DMS153 treated with DMSO at 0.1 percent for 48 hours (cell line): ENCODE measurements at regions not wholly inside any gene's neighbourhood (a gene's known extent, or its start where the extent isn't known, plus 50 kb on each side); places are given as distances from the start of the nearest gene placed in this dataset.
A peak's percentile ranks its signal among the peaks of the same experiment; 100 is the strongest.

ENCODE experiments used
- DNase-seq: peaks from one replicate; lab custom pipeline; 2025; ENCODE audit not compliant: unreplicated experiment; lab: John Stamatoyannopoulos, UW

DNA sequence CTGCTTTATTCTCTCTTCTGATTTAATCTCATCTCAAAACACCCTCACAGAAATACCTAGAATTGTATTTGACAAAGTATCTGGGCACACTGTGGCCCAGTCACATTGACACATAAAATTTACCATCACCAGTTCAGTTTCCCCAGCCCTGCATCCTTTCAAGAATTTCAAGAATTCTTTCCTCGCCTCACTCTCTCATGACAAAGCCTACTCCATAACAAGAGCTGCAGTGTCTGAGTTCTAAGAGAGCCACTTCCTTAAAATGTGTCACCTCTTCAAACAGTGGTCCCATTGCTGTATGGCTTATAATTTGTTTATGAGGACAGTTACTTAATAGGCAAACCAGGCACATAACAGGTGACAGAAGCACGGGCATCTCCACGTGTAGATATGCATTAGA is 90.9 kb upstream of the STK39 start:
- no peak for DNase-seq

DNA sequence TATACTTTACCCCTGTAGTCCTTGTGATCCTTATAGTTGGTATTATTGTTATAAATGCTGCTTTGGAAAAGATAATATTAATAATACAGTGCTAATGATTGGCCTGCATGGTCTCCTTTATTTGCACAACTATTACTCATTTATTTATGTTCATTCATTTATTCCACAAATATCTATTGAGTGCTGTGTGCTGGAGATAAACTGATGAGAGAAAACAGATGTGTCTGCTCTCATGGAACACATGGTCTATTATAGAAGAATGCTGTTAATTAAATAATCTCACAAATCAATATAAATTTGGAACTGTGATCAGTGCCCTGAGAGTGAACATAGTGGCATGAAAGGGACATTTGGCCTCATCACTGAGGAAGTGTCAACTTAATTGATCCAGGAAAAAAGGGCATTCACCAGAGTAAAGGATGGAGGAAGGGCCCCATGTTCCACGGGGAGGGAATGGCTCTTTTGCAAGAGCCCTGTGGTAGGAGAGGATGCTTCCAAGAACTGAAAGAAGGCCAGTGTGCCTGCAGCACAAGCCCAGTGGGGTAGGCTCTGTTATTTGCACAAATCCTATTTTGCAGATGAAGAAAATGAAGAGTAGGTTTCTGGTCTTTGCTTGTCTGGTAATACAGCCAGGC is 91.5 kb upstream of the STK39 start:
- DNase-seq = no peak

DNA sequence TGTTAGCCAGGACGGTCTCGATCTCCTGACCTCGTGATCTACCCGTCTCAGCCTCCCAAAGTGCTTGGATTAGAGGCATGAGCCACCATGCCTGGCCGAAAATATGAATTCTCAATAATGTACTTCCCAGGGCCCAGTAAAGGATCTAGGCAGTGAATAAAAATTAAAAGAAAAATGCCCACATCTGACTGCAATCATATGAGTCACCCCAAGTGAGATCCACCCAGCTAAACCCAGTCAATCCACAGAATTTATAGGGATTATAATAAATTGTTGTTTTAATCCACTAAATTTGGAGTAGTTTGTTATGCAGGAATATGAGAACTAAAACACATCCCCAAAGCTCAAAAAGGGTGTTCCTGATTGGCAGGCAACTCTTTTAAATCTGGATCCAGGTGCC is 93.5 kb upstream of the STK39 start:
- DNase-seq = no peak

DNA sequence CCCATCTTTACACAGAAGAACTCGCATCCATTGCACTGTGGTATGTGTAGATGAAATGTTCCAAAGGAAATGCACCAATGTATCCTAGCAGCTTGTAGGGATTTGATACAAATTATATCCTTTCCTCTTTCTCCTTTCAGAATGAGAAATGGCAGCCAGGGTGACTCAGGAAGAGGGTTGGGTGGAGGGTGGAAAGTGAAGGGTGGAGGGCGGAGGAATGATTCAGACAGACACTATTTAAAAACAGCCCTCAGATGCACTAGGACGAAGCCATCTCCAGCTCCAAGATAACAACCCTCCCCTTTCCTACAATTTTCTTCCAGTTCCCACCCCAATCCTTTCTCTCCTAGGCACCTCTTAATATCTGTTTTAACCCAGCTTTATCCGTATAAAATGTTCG is 96.2 kb upstream of the STK39 start:
- DNase-seq = no peak

DNA sequence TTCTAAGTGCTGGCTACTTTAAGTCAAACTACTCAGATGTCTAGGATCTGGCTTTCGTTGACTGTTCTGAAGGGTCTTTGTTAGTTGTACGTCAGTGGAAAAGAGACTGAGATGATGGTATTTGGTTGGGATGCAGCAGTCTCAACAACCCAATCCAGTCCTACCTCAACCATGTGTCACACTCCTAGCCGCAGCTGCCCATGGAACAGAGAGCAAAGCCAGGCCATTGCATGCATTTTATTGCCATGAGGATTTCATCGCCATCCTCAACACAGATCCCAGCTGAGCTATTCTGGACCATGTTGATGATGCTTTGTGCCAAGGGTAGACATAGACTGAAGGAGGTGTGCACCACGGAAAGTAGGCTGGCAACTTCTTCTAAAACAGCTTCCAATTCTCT is 97.3 kb upstream of the STK39 start:
- DNase-seq = no peak

DNA sequence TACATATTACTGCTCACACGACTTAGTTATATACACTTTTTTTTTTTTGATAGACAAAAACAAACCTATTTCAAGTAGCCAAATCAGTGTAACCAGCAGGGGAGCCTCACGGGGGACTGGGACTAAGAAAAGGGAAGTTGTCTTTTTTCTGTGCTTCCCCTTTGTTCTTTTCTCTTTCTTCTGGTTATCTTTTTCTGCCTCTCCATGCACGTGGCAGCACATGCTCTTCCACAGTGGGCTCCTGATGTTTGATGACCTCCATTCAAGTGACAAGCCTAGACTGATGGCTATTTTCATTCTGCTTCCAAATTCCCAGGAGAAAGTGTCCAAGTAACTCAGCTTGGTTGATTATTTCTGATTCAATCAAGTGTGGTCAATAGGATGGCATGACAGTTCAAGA is 98.2 kb upstream of the STK39 start:
- DNase-seq = no peak

DNA sequence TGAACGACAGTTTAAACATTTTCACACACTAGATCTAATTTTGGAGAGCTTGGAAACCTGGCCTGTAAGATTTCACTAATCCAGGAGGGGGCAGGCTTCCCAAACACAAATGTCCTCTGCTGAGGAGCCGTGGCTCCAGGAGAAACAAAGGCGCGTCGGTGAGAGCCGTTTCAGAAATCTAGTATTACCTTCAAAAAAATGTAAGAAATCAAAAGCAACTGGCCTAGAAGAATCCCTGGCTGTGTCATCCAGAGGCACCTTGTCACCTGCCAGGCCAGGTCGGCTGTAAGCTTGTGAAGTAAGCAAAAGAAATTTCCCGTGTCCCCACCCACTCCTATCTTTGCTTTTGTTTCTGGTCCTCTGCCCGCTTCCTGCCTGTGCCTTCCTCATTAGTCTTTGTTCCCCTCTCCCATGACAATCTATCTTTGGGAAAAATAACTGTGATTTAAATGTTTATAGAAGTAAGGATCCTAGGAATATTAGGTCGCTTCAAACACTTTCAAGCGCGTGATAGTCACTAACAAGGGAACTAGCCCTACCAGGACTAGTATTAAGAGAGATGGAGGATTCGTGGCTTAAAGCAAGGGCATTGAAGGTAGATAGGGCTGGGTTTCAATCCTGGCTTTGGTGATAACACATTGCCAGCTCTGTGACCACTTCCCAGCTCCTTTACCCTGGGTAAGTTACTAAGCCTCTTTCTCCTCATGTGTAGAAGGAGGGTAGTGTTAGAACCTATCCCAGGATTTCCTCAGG is 99.5 kb upstream of the STK39 start:
- DNase-seq = peak; percentile 92

DNA sequence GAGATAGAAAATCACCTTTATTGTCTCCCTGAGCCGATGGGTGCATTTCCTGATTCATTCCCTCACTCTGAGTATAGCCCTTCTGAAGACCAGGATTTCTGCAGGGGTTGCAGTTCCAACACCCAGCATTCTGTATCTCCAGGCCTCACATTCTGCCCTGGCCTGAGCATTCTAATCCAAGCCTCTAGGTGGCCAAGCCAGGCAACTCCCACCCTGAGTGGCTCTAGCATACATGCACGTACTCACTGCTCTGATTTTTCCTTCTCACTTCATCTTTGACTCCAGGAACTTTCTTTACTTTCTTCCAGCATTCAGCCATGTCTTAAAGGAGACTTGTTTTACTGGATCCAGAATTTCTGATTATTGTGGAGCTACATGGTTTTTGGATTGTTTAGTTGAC is 100.7 kb upstream of the STK39 start:
- DNase-seq = peak; percentile 15

DNA sequence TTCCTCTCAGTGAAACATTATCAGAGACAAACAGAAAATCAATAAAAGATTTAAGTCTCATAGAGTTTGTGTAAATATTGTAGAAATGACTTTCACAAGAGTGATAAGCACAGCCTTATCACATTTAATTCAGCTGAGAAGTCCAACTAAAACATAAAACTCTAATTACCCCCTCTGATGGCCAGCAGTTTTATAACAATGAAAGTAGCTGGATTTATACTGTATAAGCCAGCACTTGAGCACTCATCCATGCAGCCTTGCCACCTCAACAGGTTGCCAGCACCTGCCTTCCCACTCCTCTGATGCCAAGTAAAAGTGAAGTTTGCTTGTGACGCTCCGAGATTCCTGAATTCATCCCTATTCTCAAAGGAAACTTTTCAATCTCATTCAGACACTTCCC is 103.0 kb upstream of the STK39 start:
- DNase-seq = peak; percentile 21

DNA sequence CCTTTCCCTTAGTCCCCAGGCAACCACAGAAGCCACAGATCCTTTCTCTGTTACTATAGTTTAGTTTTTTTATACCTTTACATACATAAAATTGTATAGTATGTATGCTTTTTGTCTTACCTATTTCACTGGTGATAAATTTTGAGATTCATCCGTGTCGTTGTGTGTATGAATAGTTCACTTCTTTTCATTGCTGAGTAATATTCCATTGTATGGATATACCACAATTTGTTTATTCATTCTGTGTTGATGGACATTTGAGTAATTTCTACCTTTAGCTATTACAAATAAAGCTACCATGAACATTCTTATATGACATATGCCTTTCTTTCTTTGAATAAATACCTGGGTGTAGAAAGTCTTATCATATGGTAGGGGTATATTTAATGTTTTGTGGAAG is 102.8 kb upstream of the CERS6 start:
- DNase-seq = no peak

DNA sequence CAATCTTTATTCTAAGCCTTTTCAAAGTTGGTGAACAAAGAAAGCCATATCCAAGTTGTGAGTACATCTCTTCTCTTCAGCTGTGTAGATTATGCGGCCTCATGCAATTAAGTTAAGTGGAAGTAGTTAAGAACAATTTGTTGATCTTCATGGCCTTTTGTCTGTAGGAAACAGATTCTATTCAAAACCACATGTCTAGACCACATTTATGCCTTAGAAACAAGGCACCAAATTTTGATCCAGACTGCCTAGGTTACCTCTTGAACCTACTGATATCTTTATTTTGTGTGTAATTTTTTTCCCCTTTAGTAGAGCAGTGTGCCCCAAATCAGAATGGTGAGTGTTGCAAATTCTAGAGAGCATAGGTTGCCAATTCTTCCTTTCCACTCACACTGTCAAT is 101.6 kb upstream of the CERS6 start:
- DNase-seq = no peak

DNA sequence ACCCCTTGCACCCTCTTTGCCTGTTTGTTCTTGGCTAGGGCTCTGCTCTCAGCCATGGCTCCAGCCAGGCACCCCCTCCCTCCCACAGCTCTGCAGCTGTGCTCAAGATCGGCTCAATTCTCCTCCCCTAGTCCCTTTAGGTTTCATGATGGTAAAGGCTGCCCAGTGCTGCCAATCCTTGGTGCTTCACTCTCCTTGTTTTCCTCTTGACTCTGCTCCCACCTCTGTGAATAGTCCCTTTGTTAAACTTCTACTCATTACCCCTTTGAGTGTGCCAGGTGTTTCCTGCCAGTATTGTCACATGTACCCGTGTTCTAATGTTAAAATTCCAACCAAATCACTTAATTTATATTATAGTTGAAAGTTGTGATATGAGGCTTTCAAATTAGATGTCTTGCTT is 101.0 kb upstream of the CERS6 start:
- DNase-seq = peak; percentile 19

DNA sequence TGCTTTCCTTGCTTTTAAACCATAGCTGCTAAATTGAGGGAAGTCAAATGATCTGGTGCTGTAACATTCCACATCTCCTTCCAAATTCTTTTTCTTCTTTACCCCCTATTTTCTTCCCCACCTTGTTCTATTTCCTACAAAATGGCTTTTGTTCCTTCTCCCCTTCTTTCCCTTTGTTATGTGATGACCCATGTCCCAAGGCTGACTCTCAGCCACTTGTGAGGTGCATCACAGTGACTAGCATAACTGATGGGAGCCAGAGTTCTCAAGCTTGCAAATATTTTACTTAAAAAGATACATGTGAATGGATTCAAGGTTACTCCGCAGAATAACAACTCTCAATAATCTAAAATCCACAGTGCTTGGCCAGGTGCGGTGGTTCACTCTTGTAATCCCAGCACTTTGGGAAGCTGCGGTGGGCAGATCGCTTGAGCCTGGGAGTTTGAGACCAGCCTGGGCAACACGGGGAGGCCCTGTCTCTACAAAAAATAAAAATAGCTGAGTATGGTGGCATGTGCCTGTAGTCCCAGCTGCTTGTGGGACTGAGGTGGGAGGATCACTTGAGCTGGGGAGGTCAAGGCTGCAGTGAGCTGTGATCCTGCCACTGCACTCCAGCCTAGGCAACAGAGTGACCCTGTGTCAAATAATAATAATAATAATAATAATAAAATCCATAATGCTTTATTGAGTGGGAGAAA is 100.1 kb upstream of the CERS6 start:
- no peak for DNase-seq

DNA sequence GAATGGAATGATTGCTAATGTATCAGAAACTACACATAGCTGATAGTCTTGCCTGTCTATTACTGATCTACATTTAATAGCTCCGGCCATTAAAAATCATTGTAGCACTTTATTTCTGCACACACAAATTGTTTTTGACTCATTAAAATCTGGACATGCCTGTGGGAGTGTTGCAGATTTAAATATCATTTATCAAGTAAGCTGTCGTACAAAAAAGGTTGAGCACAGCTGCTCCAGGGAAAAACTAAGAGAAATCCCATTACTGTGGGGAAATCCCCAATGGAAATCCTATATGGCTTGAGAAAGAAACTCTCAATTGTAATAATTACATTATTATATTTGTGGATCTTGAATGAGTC is 99.6 kb upstream of the CERS6 start:
- DNase-seq = no peak

DNA sequence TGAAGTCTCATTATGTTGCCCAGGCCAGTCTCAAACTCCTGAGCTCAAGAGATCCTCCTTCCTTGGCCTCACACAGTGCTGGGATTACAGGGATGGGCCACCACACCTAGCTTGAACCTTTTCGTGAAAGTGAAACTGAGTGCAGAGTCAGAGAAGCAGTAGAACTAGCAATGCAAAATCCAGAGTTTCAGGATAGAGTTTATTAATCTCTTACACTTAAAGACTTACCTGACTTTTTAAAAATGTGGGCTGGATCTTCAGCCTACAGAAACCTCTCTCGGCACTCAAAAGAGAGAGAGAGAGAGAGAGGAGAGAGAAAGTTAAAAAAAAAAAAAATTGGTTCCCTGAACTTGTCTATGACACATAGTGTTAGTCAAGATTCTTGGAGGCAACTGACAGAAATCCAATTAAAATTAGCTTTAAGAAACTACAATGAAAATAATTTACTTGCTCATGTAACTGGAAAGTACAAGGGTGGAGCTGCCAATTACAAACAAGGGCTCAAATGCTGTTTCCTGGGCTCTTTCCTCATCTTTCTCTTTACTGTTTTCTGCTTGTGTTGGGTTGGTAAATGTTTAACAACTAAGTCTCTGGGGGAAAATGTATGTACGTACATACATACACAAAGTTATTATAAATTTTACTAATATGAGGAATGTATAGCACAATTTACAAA is 98.1 kb upstream of the CERS6 start:
- DNase-seq = no peak

DNA sequence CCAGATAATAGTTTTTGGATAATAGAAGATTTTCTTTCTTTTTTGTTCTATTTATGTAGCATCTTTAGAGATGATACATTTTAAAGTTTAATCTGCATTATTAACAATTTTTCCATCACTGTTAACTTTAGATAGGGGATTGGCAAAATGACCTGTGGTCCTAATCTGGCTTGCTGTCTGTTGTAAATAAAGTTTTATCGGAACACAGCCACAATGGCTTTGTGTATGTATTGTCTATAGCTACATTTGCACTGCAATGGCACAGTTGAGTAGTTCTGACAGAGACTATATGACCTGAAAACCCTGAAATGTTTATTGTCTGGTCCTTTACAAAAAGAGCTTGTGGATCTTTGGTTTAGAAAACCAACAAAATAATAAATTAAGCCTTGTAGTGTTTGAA is 97.0 kb upstream of the CERS6 start:
- DNase-seq = no peak

DNA sequence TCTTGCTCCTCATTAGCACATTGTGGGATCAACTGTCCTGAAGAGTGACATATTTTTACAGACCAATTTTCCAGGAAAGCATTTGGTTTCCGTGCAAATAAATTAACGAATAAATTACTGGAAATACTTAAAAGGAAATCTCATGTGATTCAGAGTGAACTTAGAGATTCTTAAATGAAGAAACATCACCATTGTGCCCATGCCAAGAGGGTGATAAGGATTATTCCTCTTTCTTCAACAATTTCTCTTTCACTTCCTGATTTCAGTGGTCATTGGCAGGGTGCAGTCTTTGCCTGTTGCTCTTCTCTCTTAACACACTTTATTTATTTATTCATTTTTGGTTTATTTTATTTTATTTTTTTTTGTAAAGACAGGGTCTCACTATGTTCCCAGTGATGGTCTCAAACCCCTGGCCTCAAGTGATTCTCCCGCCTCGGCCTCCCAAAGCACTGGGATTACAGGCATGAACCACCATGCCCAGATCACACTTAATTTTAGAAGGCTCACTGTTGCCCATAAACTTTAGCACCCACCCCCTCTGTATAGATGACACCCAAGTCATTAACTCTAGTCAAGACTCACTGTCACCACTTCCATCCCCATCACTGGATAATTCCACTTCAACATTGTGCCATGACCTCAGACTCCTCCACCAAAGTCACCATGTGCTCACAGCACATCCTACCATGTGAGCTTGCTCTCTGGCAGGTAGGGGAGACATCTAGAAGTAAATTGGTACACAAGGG is 92.6 kb upstream of the CERS6 start:
- no peak for DNase-seq

DNA sequence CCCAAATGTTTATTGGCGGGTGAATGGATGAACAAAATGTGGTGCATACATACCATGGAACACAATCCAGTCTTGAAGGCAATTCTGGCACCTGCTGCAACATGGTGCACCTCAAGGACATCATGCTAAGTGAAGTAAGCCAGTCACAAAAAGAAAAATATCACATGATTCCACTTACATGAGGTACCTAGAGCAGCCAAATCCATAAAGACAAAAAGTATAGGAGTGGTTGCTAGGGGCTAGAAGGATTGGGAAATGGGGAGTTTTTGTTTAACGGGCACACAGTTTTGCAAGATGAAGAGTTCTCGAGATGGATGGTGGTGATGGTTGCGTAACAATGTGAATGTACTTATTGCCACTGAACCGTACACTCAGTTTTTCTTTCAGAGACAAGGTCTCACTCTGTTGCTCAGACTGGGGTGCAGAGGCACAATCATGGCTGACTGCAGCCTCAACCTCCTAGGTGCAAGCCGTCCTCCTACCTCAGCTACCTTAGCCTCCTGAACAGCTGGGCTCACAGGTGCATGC is 90.9 kb upstream of the CERS6 start:
- DNase-seq = no peak

DNA sequence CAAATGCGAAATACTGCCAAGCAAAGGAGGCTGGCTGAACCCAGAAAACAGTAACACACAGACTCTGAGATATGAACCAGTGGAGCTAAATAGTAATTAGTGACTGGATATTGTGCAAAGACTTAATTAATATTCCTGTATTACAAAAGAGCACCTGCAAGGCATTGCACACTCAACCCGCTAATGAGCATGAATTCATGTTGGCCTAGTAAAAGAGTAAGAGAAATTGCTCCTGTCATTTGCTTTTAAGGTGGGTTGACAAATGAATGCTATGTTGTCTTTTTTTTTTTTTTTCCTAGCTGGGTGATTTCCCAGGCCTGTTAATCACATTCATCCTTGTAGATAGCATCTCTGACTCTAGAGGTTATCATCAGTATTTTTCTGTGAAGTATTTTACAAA is 87.0 kb upstream of the CERS6 start:
- no peak for DNase-seq

DNA sequence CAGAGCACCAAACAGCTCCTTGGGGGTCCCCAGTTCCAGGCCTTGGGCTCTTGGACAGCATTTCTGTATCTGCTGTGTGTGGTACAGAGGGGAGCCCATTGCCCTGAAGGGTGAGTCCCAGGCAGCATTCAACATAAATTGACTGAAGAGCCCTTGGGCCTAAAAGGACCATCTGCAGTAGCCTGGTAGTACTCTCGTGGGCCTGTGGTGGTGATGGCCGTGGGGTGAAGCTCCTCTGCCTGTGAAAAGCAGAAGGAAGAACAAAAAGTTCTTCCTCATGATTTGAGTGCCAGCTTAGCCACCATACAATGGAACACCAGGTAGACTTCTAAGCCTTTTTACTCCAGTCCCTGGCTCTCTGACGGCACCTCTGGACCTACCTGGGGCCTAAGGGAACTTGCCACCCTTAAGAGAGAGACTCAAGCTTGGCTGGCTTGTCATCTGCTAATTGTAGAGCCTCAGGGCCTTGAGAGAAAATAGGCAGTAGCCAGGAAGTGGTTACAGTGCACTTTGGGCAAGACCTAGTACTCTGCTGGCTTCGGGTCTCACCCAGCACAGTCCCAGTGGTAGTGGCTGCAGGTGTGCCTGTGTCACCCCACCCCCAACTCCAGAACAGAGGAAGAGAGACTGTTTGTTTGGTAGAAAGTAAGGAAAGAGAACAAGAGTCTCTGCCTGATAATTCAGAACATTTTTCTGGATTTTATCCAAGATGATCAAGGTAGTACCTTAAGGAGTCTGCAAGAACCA is 84.6 kb upstream of the CERS6 start:
- no peak for DNase-seq
